ENCODE measurements at regions not wholly inside any gene's neighbourhood (a gene's known extent, or its start where the extent isn't known, plus 50 kb on each side); places are given as distances from the start of the nearest gene placed in this dataset.

DNA sequence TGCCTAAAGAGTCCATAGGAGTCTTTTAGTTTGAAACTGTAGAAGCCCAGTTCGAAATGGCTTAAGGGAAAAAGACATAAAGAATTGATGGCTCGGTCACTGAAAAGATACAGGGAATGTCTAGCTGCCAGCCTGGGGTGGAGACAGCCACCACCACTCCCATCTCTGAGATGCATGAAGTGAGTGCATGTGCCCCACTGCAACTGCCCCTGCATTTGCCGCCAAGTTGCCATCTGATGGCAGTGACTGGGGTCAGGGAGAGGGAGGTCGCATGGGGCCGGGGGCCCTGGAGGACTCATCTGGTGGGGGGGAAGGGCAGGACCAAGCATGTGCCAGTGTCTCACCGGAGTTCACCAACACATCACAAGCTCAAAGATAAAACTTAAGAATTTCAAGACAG, 385.8 kb upstream of the SULF2 start:
- DNase-seq, result no peak

DNA sequence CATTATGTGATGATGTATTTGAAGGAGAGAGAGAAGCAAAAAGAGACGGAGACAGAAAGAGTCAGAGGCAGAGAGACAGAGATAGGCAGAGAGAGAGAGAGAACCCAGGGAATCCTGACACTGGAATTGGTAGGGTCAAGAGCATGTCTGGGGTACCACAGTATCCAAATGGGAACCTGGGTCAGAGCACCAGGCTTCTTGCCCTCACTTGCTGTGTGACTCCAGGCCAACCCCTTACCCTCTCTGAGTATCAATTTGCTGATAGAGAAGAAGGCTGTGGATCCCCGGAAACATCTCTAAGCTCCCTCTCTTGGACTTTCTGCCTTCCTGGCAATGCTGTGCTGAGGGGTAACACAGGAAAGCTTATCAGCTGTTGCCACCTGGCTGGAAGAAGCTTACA, 385.3 kb upstream of the SULF2 start:
- Histone ChIP-seq H3K9me3 (ENCODE audit: control insufficient read depth, low read length) (peaks cover 16% of the 10 kb centered on the region), H3K27me3 (ENCODE audit: control insufficient read depth in 1 of 2, insufficient read depth in 1 of 2, low read length in 2 of 2) (peaks cover 50 to 83% of the 10 kb centered on the region in 2 experiments), H3K9ac (ENCODE audit: low read length) (no peak overlapping the region), H3K18ac (ENCODE audit: low read depth in 1 of 2, low read length in 2 of 2) (no peak overlapping the region), H2AK5ac (ENCODE audit: low read length, severe bottlenecking) (no peak overlapping the region), H2BK12ac (ENCODE audit: low read length in 2 of 2) (no peak overlapping the region), H3K27ac (ENCODE audit: low read length, poor library complexity, severe bottlenecking) (no peak overlapping the region), H2BK5ac (ENCODE audit: low read depth, low read length, poor library complexity, severe bottlenecking) (no peak overlapping the region), H2BK120ac (ENCODE audit: low read depth, low read length) (no peak overlapping the region), H3K23ac (ENCODE audit: low read length in 2 of 2) (no peak overlapping the region), H3K4me2 (ENCODE audit: low read length, poor library complexity, severe bottlenecking) (no peak overlapping the region), H2AFZ (ENCODE audit: low read depth, low read length) (no peak overlapping the region), H4K91ac (ENCODE audit: low read length) (no peak overlapping the region), H3K36me3 (ENCODE audit: control insufficient read depth in 1 of 2, insufficient read depth in 2 of 2, low read depth in 1 of 2, low read length in 2 of 2) (no peaks in the 10 kb centered on the region), H3K79me1 (replicated peaks; ENCODE audit: low read length, poor library complexity, severe bottlenecking) (no peaks in the 10 kb centered on the region), H3K4me1 (ENCODE audit: control insufficient read depth, insufficient read depth, low read depth, low read length) (no peaks in the 10 kb centered on the region), H3K4me3 (ENCODE audit: insufficient read depth in 1 of 2, low read depth in 1 of 2, low read length in 2 of 2) (no peak overlapping the region), H4K8ac (ENCODE audit: low read length) (no peak overlapping the region), H3K14ac (ENCODE audit: low read length in 2 of 2) (no peak overlapping the region), H2BK15ac (ENCODE audit: low read depth, poor library complexity, severe bottlenecking) (no peak overlapping the region), H3K4ac (ENCODE audit: low read depth in 1 of 2, low read length in 2 of 2) (no peak overlapping the region)
- WGBS, result 91% methylated on average over 2 of the region's 2 CpGs
- no peak for DNase-seq

More for the DNA sequence above, 385.8 kb upstream of the SULF2 start:
- no peak overlapping the region for H4K8ac ChIP-seq (ENCODE audit: low read length)
- H3K9me3 ChIP-seq (ENCODE audit: control insufficient read depth, low read length), result peaks cover 16% of the 10 kb centered on the region
- H3K4me2 ChIP-seq (ENCODE audit: low read length, poor library complexity, severe bottlenecking), result no peak overlapping the region
- no peak overlapping the region for H2AFZ ChIP-seq (ENCODE audit: low read depth, low read length)
- no peak overlapping the region for H3K14ac ChIP-seq (ENCODE audit: low read length in 2 of 2)
- no peak overlapping the region for H4K91ac ChIP-seq (ENCODE audit: low read length)
- H2BK15ac ChIP-seq (ENCODE audit: low read depth, poor library complexity, severe bottlenecking), result no peak overlapping the region
- no peak overlapping the region for H3K23ac ChIP-seq (ENCODE audit: low read length in 2 of 2)
- no peak overlapping the region for H2AK5ac ChIP-seq (ENCODE audit: low read length, severe bottlenecking)
- H3K4ac ChIP-seq (ENCODE audit: low read depth in 1 of 2, low read length in 2 of 2), result no peak overlapping the region
- no peaks in the 10 kb centered on the region for H3K4me1 ChIP-seq (ENCODE audit: control insufficient read depth, insufficient read depth, low read depth, low read length)
- no peak overlapping the region for H3K4me3 ChIP-seq (ENCODE audit: insufficient read depth in 1 of 2, low read depth in 1 of 2, low read length in 2 of 2)
- H2BK5ac ChIP-seq (ENCODE audit: low read depth, low read length, poor library complexity, severe bottlenecking), result no peak overlapping the region
- H3K18ac ChIP-seq (ENCODE audit: low read depth in 1 of 2, low read length in 2 of 2), result no peak overlapping the region
- H3K27ac ChIP-seq (ENCODE audit: low read length, poor library complexity, severe bottlenecking), result no peak overlapping the region
- H2BK12ac ChIP-seq (ENCODE audit: low read length in 2 of 2), result no peak overlapping the region
- H3K27me3 ChIP-seq (ENCODE audit: control insufficient read depth in 1 of 2, insufficient read depth in 1 of 2, low read length in 2 of 2), result peaks cover 45 to 83% of the 10 kb centered on the region in 2 experiments
- H3K9ac ChIP-seq (ENCODE audit: low read length), result no peak overlapping the region
- no peaks in the 10 kb centered on the region for H3K79me1 ChIP-seq (replicated peaks; ENCODE audit: low read length, poor library complexity, severe bottlenecking)
- H3K36me3 ChIP-seq (ENCODE audit: control insufficient read depth in 1 of 2, insufficient read depth in 2 of 2, low read depth in 1 of 2, low read length in 2 of 2), result no peaks in the 10 kb centered on the region
- 88% methylated on average over 4 of the region's 6 CpGs for WGBS
- H2BK120ac ChIP-seq (ENCODE audit: low read depth, low read length), result no peak overlapping the region

DNA sequence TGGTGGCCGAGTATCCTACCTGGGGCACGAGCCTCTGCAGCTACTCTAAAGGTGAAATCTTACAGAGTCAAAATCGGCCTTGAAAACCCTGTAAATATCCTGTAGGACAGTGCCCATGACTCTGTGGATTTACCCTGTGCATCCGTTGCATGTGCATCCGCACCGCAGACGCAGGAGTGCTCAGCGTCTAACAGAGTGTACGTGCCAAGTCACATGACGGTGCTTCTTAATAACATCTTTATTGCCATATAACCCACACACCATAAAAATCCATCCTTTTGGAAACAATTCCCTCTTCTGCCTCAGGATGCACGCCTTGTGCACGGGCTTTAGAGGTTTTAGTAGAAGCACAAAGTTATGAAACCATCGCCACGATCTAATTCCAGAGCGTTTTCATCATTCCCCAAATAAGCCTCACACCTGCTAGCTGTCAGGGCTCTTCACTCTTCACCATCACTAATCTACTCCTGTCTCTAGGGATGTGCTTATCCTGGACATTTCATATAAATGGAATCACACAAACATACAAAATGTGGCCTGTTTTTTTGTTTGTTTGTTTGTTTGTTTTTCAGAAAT, 384.5 kb upstream of the SULF2 start:
- WGBS, result 83% methylated on average over 15 of the region's 15 CpGs
- H2AK5ac ChIP-seq (ENCODE audit: low read length, severe bottlenecking), result no peak overlapping the region
- H3K9me3 ChIP-seq (ENCODE audit: control insufficient read depth, low read length), result peaks cover 16% of the 10 kb centered on the region
- H3K79me1 ChIP-seq (replicated peaks; ENCODE audit: low read length, poor library complexity, severe bottlenecking), result no peaks in the 10 kb centered on the region
- no peak overlapping the region for H2AFZ ChIP-seq (ENCODE audit: low read depth, low read length)
- H2BK5ac ChIP-seq (ENCODE audit: low read depth, low read length, poor library complexity, severe bottlenecking), result no peak overlapping the region
- H2BK15ac ChIP-seq (ENCODE audit: low read depth, poor library complexity, severe bottlenecking), result no peak overlapping the region
- H3K14ac ChIP-seq (ENCODE audit: low read length in 2 of 2), result no peak overlapping the region
- H4K91ac ChIP-seq (ENCODE audit: low read length), result no peak overlapping the region
- H3K18ac ChIP-seq (ENCODE audit: low read depth in 1 of 2, low read length in 2 of 2), result no peak overlapping the region
- no peak overlapping the region for H3K23ac ChIP-seq (ENCODE audit: low read length in 2 of 2)
- H4K8ac ChIP-seq (ENCODE audit: low read length), result no peak overlapping the region
- no peak overlapping the region for H3K4me2 ChIP-seq (ENCODE audit: low read length, poor library complexity, severe bottlenecking)
- H2BK12ac ChIP-seq (ENCODE audit: low read length in 2 of 2), result no peak overlapping the region
- no peak overlapping the region for H3K9ac ChIP-seq (ENCODE audit: low read length)
- H3K4me3 ChIP-seq (ENCODE audit: insufficient read depth in 1 of 2, low read depth in 1 of 2, low read length in 2 of 2), result no peak overlapping the region
- H3K4me1 ChIP-seq (ENCODE audit: control insufficient read depth, insufficient read depth, low read depth, low read length), result no peaks in the 10 kb centered on the region
- no peak overlapping the region for H3K27ac ChIP-seq (ENCODE audit: low read length, poor library complexity, severe bottlenecking)
- peaks cover 58 to 88% of the 10 kb centered on the region in 2 experiments for H3K27me3 ChIP-seq (ENCODE audit: control insufficient read depth in 1 of 2, insufficient read depth in 1 of 2, low read length in 2 of 2)
- H3K36me3 ChIP-seq (ENCODE audit: control insufficient read depth in 1 of 2, insufficient read depth in 2 of 2, low read depth in 1 of 2, low read length in 2 of 2), result no peaks in the 10 kb centered on the region
- no peak overlapping the region for H2BK120ac ChIP-seq (ENCODE audit: low read depth, low read length)
- H3K4ac ChIP-seq (ENCODE audit: low read depth in 1 of 2, low read length in 2 of 2), result no peak overlapping the region
- DNase-seq, result no peak

DNA sequence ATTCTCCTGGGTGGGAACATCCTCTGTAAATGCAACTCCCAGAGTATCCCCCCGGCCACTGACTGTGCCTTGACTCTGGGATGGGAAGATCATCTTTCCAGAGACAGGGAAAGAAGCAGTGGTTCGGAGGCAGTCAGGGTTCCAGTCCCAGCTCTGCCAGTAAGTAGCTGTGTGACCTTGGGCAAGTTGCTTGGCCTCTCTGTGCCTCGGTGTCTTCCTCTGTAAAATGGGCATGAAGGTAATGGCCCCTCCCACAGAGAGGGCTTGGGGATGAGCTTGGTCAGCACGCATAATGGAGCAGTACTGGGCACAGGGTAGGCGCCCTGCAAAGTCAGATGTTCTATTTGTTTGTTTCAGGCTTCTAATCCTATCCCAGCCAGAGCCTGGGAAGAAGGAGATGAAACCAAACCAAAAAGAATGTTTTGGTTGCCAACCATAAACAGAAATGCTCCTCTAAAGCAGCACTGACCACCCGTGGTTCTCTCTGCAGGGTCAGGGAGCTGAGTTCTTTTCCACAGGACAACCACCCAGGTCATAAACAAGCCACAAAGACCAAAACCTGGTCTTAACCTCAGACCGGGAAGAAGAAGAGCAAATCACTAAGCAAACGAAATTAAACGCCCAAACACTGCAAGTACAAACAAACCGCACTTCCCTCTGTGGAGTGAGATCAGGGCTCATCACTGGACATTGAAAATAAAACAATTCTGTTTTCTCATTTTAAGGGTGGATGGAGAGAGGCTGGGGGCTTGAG, 381.0 kb upstream of the SULF2 start:
- Histone ChIP-seq H2BK120ac (ENCODE audit: low read depth, low read length) (no peak overlapping the region), H3K9me3 (ENCODE audit: control insufficient read depth, low read length) (no peaks in the 10 kb centered on the region), H2AFZ (ENCODE audit: low read depth, low read length) (no peak overlapping the region), H4K8ac (ENCODE audit: low read length) (no peak overlapping the region), H3K9ac (ENCODE audit: low read length) (no peak overlapping the region), H3K27ac (ENCODE audit: low read length, poor library complexity, severe bottlenecking) (no peak overlapping the region), H2BK15ac (ENCODE audit: low read depth, poor library complexity, severe bottlenecking) (no peak overlapping the region), H2AK5ac (ENCODE audit: low read length, severe bottlenecking) (no peak overlapping the region), H3K4me3 (ENCODE audit: insufficient read depth in 1 of 2, low read depth in 1 of 2, low read length in 2 of 2) (no peak overlapping the region), H3K4ac (ENCODE audit: low read depth in 1 of 2, low read length in 2 of 2) (no peak overlapping the region), H3K4me1 (ENCODE audit: control insufficient read depth, insufficient read depth, low read depth, low read length) (no peaks in the 10 kb centered on the region), H3K18ac (ENCODE audit: low read depth in 1 of 2, low read length in 2 of 2) (no peak overlapping the region), H3K23ac (ENCODE audit: low read length in 2 of 2) (no peak overlapping the region), H3K4me2 (ENCODE audit: low read length, poor library complexity, severe bottlenecking) (no peak overlapping the region), H3K36me3 (ENCODE audit: control insufficient read depth in 1 of 2, insufficient read depth in 2 of 2, low read depth in 1 of 2, low read length in 2 of 2) (no peaks in the 10 kb centered on the region), H3K27me3 (ENCODE audit: control insufficient read depth in 1 of 2, insufficient read depth in 1 of 2, low read length in 2 of 2) (peaks cover 47 to 87% of the 10 kb centered on the region in 2 experiments), H2BK12ac (ENCODE audit: low read length in 2 of 2) (no peak overlapping the region), H2BK5ac (ENCODE audit: low read depth, low read length, poor library complexity, severe bottlenecking) (no peak overlapping the region), H4K91ac (ENCODE audit: low read length) (no peak overlapping the region), H3K79me1 (replicated peaks; ENCODE audit: low read length, poor library complexity, severe bottlenecking) (no peaks in the 10 kb centered on the region), H3K14ac (ENCODE audit: low read length in 2 of 2) (no peak overlapping the region)
- no peak for DNase-seq
- WGBS, result 69% methylated on average over 7 of the region's 10 CpGs
